Mucosa of rectum (tissue), 2 donors: ENCODE measurements at regions not wholly inside any gene's neighbourhood (a gene's known extent, or its start where the extent isn't known, plus 50 kb on each side); places are given as distances from the start of the nearest gene placed in this dataset.
"Not testable (repeated sequence)": the region's sequence is repeated elsewhere in the genome, so short reads cannot be mapped to it uniquely, and the experiment has no call there.

Experiments used
- H3K27ac ChIP-seq, 2 donors: one replicate each; pipeline ENCODE4 v1.7.0; 2013; ENCODE audit warnings: inconsistent platforms in 2 of 2, low read depth in 2 of 2, low read length in 2 of 2
- H3K27me3 ChIP-seq, 2 donors: one replicate each; pipeline ENCODE4 v1.7.0; 2013; ENCODE audit warnings: low read length in 2 of 2; ENCODE audit not compliant: control insufficient read depth in 2 of 2, insufficient read depth in 2 of 2
- H3K36me3 ChIP-seq, 2 donors: one replicate each; pipeline ENCODE4 v1.7.0; 2013; ENCODE audit warnings: low read length in 2 of 2; ENCODE audit not compliant: control insufficient read depth in 2 of 2, insufficient read depth in 2 of 2
- H3K4me1 ChIP-seq, 2 donors: one replicate each; pipeline ENCODE4 v1.7.0; 2013; ENCODE audit warnings: low read length in 2 of 2, mild to moderate bottlenecking in 1 of 2; ENCODE audit not compliant: control insufficient read depth in 2 of 2, insufficient read depth in 2 of 2
- H3K4me3 ChIP-seq, 2 donors: one replicate each; pipeline ENCODE4 v1.7.0; 2013; ENCODE audit warnings: low read length in 2 of 2
- H3K9ac ChIP-seq, 2 donors: one replicate each; pipeline ENCODE4 v1.7.0; 2013; ENCODE audit warnings: low read length in 2 of 2, low read depth in 1 of 2, mild to moderate bottlenecking in 1 of 2
- H3K9me3 ChIP-seq, 2 donors: one replicate each; pipeline ENCODE4 v1.7.0; 2013; ENCODE audit warnings: low read length in 2 of 2; ENCODE audit not compliant: control insufficient read depth in 2 of 2
- donor health status: healthy.
- donor health status: Normal muscosa, but diverticular disease.

- Histone ChIP-seq H3K27ac (no peak overlapping the region), H3K27me3 (no peaks in the 10 kb centered on the region), H3K4me1 (no peaks in the 10 kb centered on the region), H3K4me3 (no peak overlapping the region), H3K9ac (no peak overlapping the region), H3K36me3 (no peaks in the 10 kb centered on the region), H3K9me3 (no peaks in the 10 kb centered on the region)
These were observed 77.8 kb downstream of the TEX36 start for GRCh38 chr10:125605167-125605566.

GRCh38 chr10:125602825-125603224 lies 80.1 kb downstream of the TEX36 start:
- Histone ChIP-seq H3K4me3 (no peak overlapping the region), H3K27ac (no peak overlapping the region), H3K27me3 (no peaks in the 10 kb centered on the region), H3K9ac (no peak overlapping the region), H3K36me3 (no peaks in the 10 kb centered on the region), H3K4me1 (no peaks in the 10 kb centered on the region), H3K9me3 (no peaks in the 10 kb centered on the region)

- Histone ChIP-seq H3K27me3 (no peaks in the 10 kb centered on the region), H3K4me1 (no peaks in the 10 kb centered on the region), H3K4me3 (no peak overlapping the region), H3K36me3 (no peaks in the 10 kb centered on the region), H3K9me3 (peaks cover 0 to 3% of the 10 kb centered on the region in 2 donors), H3K9ac (no peak overlapping the region), H3K27ac (no peak overlapping the region)
These were observed 83.8 kb downstream of the TEX36 start for GRCh38 chr10:125599194-125599593.

- Histone ChIP-seq H3K4me1 (no peaks in the 10 kb centered on the region), H3K9ac (no peak overlapping the region), H3K4me3 (no peak overlapping the region), H3K9me3 (peaks cover 0 to 3% of the 10 kb centered on the region in 2 donors), H3K36me3 (no peaks in the 10 kb centered on the region), H3K27me3 (no peaks in the 10 kb centered on the region), H3K27ac (no peak overlapping the region)
These were observed 87.1 kb downstream of the TEX36 start for GRCh38 chr10:125595911-125596310.

GRCh38 chr10:125593644-125594043 lies 89.3 kb downstream of the TEX36 start:
- no peak overlapping the region for H3K27ac ChIP-seq
- H3K4me1 ChIP-seq: no peaks in the 10 kb centered on the region
- no peaks in the 10 kb centered on the region for H3K36me3 ChIP-seq
- H3K9me3 ChIP-seq: peaks cover 0 to 3% of the 10 kb centered on the region in 2 donors
- no peaks in the 10 kb centered on the region for H3K27me3 ChIP-seq
- no peak overlapping the region for H3K9ac ChIP-seq
- H3K4me3 ChIP-seq: no peak overlapping the region

GRCh38 chr10:125592897-125593296 lies 90.1 kb downstream of the TEX36 start:
- Histone ChIP-seq H3K9ac (no peak overlapping the region), H3K36me3 (no peaks in the 10 kb centered on the region), H3K27me3 (no peaks in the 10 kb centered on the region)

DNA sequence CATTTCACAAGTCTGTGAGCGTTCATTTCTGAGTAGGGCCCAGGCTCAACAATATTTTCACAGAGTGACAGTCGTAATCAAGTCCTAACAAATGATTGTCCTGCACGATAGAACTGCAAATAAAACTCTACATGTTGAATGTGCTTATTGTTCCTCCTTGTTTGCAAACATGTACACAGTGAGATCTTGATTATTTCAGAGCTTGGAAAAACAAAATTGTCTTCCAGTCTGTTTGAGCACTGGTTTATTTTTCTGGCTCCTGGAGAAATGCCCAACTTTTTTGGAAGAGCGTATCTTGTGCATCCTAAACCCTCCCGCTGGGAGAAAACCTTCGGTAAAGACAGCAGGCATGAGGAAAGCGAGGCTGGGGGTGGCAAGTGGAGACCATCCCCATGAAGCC lies 91.1 kb downstream of the TEX36 start:
- Histone ChIP-seq H3K9me3 (peaks cover 0 to 3% of the 10 kb centered on the region in 2 donors), H3K4me3 (no peak overlapping the region), H3K9ac (no peak overlapping the region), H3K27ac (no peak overlapping the region), H3K4me1 (no peaks in the 10 kb centered on the region), H3K27me3 (no peaks in the 10 kb centered on the region), H3K36me3 (no peaks in the 10 kb centered on the region)

More at GRCh38 chr10:125592897-125593296, 90.1 kb downstream of the TEX36 start:
- no peak overlapping the region for H3K27ac ChIP-seq
- H3K9me3 ChIP-seq: peaks cover 0 to 3% of the 10 kb centered on the region in 2 donors
- H3K4me1 ChIP-seq: no peaks in the 10 kb centered on the region
- no peak overlapping the region for H3K4me3 ChIP-seq

- not testable (repeated sequence) for H3K36me3 ChIP-seq, H3K9ac ChIP-seq, H3K4me1 ChIP-seq, H3K9me3 ChIP-seq, H3K27me3 ChIP-seq, H3K4me3 ChIP-seq, H3K27ac ChIP-seq
These were observed 94.2 kb downstream of the TEX36 start for GRCh38 chr10:125588738-125589137.

- Histone ChIP-seq H3K27me3 (no peaks in the 10 kb centered on the region), H3K36me3 (no peaks in the 10 kb centered on the region), H3K4me1 (no peaks in the 10 kb centered on the region), H3K27ac (no peak overlapping the region), H3K9me3 (no peaks in the 10 kb centered on the region), H3K9ac (no peak overlapping the region), H3K4me3 (no peak overlapping the region)
These were observed 98.0 kb downstream of the TEX36 start for GRCh38 chr10:125584954-125585353.

DNA sequence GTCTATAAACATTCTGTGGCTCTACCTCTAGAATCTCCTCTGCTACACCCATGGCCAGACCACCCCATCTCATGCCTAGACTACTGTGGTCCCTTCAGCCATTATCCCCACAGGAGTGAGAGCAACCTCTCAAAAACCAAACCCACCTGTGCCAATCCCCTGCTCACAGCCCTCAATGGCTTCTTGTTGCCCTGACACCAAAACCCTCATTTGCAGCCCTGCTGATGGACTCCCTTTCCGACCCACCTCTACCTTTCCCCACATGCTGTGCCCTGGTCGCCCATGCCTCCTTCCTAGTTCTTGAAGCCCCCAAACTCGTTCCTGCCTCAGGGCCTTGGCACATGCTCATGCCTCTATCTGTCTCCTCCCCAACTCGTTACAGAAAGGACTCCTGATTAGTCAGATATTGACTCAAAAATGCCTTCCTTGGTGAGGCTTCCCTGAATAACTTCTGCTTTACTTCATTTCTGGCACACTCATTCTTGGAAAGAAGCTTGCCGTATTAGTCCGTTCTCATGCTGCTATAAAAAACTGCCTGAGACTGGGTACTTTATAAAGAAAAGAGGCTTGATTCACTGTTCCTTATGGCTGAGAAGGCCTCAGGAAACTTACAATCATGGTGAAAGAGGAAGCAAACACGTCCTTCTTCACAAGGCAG lies 104.2 kb downstream of the TEX36 start:
- Histone ChIP-seq H3K4me1 (no peaks in the 10 kb centered on the region), H3K27me3 (no peaks in the 10 kb centered on the region), H3K4me3 (no peak overlapping the region), H3K9ac (no peak overlapping the region), H3K9me3 (no peaks in the 10 kb centered on the region), H3K27ac (no peak overlapping the region), H3K36me3 (no peaks in the 10 kb centered on the region)

DNA sequence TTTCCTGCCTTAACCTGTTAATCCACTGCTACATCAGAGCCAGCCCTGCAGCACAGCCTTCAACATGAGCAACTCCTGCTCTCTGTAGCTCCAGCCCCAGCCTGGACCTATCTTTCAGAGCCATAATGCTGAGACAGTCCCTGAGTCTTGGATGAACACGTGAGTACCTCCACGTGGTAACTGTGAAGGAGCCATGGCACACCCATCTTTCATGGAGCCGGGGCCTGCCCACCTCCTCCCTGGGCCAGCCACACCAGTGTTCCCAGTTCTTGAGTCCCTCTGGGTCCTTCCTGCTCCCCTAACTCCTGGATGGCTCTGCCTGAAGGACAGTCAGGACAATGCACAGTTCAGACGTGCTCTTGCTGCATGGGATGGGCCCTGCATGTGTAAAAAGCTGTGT lies 107.1 kb downstream of the TEX36 start:
- no peak overlapping the region for H3K4me3 ChIP-seq
- no peaks in the 10 kb centered on the region for H3K27me3 ChIP-seq
- H3K9ac ChIP-seq: no peak overlapping the region
- H3K27ac ChIP-seq: no peak overlapping the region
- H3K9me3 ChIP-seq: no peaks in the 10 kb centered on the region
- H3K4me1 ChIP-seq: no peaks in the 10 kb centered on the region
- no peaks in the 10 kb centered on the region for H3K36me3 ChIP-seq
